ENCODE measurements at regions not wholly inside any gene's neighbourhood (a gene's known extent, or its start where the extent isn't known, plus 50 kb on each side); places are given as distances from the start of the nearest gene placed in this dataset.

DNA sequence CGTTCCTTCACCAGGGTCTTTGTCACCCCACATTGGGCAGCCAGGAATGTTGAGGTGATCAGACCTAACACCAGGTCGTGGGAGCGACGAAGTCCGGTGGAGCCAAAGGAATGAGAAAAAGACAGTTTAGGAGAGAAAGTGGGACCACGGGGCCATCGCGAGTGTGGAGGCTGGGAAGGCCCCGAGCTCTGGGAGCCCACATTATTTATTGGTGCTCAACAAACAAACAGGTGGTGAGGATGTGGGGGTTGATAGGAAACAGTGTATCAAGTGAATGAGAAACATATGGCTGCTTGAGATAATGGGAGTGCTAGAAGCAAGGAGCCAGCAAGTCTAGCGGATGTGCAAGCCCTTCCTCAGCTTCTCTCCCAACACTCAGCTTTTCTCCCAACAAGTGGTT is 287.1 kb upstream of the SGK1 start:
- TF ChIP-seq POLR2A (IDR thresholded peaks at IDR 0.05) (no peak), CTCF (IDR thresholded peaks at IDR 0.05) (no peak)

Data from uterus (tissue), 2 donors.